NCI-H82 (cell line): ENCODE measurements at regions not wholly inside any gene's neighbourhood (a gene's known extent, or its start where the extent isn't known, plus 50 kb on each side); places are given as distances from the start of the nearest gene placed in this dataset.

Experiments
- DNase-seq: peaks from one replicate; lab custom pipeline; 2025; lab: John Stamatoyannopoulos, UW

- no peak for DNase-seq
These were observed 74.1 kb upstream of the MAOA start for GRCh38 chrX:43581888-43582539.

- no peak for DNase-seq
These were observed 73.6 kb upstream of the MAOA start for GRCh38 chrX:43582540-43582913.

- no peak for DNase-seq
These were observed 70.2 kb upstream of the MAOA start for GRCh38 chrX:43585922-43586321.

GRCh38 chrX:43586830-43587229 lies 69.3 kb upstream of the MAOA start:
- peak; percentile 10 for DNase-seq

GRCh38 chrX:43589735-43590134 lies 66.4 kb upstream of the MAOA start:
- DNase-seq: no peak

GRCh38 chrX:43590150-43590549 lies 65.9 kb upstream of the MAOA start:
- DNase-seq: no peak

GRCh38 chrX:43592597-43592996 lies 63.5 kb upstream of the MAOA start:
- DNase-seq: no peak

- no peak for DNase-seq
These were observed 60.2 kb upstream of the MAOA start for GRCh38 chrX:43595931-43596330.

- DNase-seq: no peak
These were observed 51.3 kb upstream of the MAOA start for GRCh38 chrX:43604753-43605152.

- DNase-seq: no peak
These were observed 50.7 kb upstream of the MAOA start for GRCh38 chrX:43605351-43605750.
